22Rv1 (cell line): ENCODE measurements at regions not wholly inside any gene's neighbourhood (a gene's known extent, or its start where the extent isn't known, plus 50 kb on each side); places are given as distances from the start of the nearest gene placed in this dataset.

Source experiments
- H3K27ac ChIP-seq: fragments of 450-650 bp; 2 replicates; pipeline ENCODE4 v1.5.1; 2017
- CTCF ChIP-seq: fragments of 450-650 bp; IDR thresholded peaks from 2 replicates; pipeline ENCODE4 v1.5.1; 2017; ENCODE audit warnings: mild to moderate bottlenecking
- ZFX ChIP-seq: fragments of 450-650 bp; IDR thresholded peaks from 2 replicates; pipeline ENCODE4 v1.6.1; 2017; ENCODE audit warnings: antibody characterized with exemption, borderline replicate concordance

DNA sequence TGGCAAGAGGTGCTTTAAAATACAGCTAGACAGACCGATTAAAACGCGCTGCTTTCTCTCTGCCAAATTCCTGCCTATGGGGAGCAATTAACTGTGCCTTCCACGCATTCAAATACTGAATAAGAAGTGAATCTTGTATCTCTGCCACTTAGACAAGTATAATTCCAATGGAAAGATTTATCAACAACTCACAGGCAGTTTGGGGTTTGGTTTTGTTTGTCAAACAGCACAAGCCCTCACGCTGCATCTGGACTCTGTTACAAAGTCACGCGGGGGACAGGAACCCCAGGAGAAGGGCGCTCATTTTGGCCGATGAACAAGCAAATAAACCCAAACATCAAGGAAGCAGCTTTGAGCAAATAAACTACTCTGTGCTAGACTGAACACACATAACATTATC, 61.8 kb upstream of the TMCO5A start:
- no peak for TF ChIP-seq ZFX
- TF ChIP-seq CTCF, result no peak
- no peak overlapping the region for H3K27ac ChIP-seq

GRCh38 chr15:37873336-37873735, 61.1 kb upstream of the TMCO5A start:
- no peak for TF ChIP-seq ZFX
- no peak for TF ChIP-seq CTCF

DNA sequence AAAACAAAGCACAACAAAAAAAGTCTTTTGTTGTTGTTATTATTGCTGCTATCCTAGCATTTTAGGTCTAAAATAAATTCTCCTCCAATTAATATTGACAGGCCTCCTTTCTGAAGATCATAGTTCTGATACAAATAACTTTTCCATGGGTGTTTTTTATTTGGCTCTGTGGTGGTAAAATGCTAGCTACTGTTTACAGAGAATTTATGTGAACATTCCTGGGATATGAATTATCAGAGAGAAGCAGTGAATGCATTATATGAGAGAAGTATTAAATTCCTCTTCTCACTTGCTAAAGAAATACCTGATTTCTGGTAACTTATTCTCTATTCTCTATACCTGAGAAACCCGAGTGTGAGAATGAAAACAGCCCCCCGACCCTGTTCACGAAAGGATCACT, 57.5 kb upstream of the TMCO5A start:
- TF ChIP-seq CTCF (no peak), ZFX (no peak)
- H3K27ac ChIP-seq, result no peak overlapping the region

More at GRCh38 chr15:37873336-37873735, 61.1 kb upstream of the TMCO5A start:
- H3K27ac ChIP-seq, result no peak overlapping the region

GRCh38 chr15:37877851-37878741, 56.3 kb upstream of the TMCO5A start:
- TF ChIP-seq ZFX, result no peak
- no peak for TF ChIP-seq CTCF
- H3K27ac ChIP-seq, result no peak overlapping the region

DNA sequence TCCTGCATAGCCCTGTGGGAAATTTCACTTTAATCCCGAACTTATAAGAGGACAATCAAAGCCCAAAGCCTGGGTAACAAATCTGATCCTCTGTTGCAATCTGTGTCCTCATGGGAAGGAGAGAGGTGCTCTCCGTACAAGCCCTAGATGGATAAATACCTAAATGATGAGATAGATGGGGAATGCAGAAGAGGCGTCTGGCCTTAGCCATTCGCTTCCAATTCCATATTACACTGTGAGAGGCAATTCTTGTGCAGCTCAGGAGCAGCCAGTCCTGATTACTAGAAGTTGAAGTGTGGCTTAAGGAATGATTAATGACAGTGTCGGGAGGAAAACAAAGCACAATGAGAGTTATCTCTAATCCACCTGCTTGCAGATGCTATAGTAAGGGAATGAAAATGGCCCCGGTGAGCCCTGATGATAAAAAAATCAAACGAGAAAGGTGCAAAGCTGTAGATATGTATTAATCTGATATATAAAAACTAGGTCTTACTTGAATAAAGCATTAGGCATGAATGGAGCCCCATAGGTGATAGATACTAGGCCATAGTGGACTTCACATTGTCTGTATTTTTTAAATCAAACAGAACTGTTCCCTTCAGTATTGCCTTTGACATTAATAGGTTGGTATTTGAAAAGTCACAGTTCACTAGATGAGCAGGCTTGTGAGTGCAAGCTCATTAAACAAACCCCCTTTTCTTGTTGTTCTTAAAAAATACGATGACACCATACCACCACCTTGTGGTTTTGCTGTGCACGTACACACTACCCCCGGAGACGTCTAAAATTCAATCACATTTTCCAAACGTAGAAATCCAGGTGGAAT, 54.2 kb upstream of the TMCO5A start:
- TF ChIP-seq CTCF, result peak; percentile 78
- no peak for TF ChIP-seq ZFX
- no peak overlapping the region for H3K27ac ChIP-seq

- TF ChIP-seq ZFX, result no peak
- peak; percentile 46 for TF ChIP-seq CTCF
- H3K27ac ChIP-seq, result no peak overlapping the region
Observed at GRCh38 chr15:37880835-37881153, 53.6 kb upstream of the TMCO5A start.
